HL-60 (cell line): ENCODE measurements at regions not wholly inside any gene's neighbourhood (a gene's known extent, or its start where the extent isn't known, plus 50 kb on each side); places are given as distances from the start of the nearest gene placed in this dataset.

Experiments used
- DNase-seq, 2 experiments: peaks; one replicate each; pipeline ENCODE4 v3.0.0-alpha.2; 2010 to 2020; ENCODE audit warnings: low read depth in 1 of 2, low spot score in 1 of 2
- H3K27ac ChIP-seq: fragments of 250-450 bp; sonication (Bioruptor Pico); replicated peaks from 2 replicates; pipeline ENCODE4 v1.5.1; 2020; ENCODE audit warnings: mild to moderate bottlenecking, moderate library complexity
- H3K27me3 ChIP-seq: fragments of 250-450 bp; sonication (Bioruptor Pico); 2 replicates; pipeline ENCODE4 v1.5.1; 2021; ENCODE audit warnings: mild to moderate bottlenecking, moderate library complexity; ENCODE audit not compliant: insufficient read depth, poor library complexity, severe bottlenecking
- H3K4me3 ChIP-seq: replicated peaks from 2 replicates; pipeline ENCODE4 v1.5.1; 2011; ENCODE audit warnings: mild to moderate bottlenecking, control low read depth, low read length; ENCODE audit not compliant: insufficient read depth
- GABPA ChIP-seq: IDR thresholded peaks from 2 replicates; pipeline ENCODE4 v1.6.1; 2012; ENCODE audit warnings: low read depth
- POLR2AphosphoS5 ChIP-seq: IDR thresholded peaks from 2 replicates; pipeline ENCODE4 v1.6.1; 2012; ENCODE audit warnings: low read depth
- SPI1 ChIP-seq: IDR thresholded peaks from 2 replicates; pipeline ENCODE4 v1.6.1; 2012; ENCODE audit warnings: low read depth, mild to moderate bottlenecking, borderline replicate concordance
- TF ChIP-seq, protein P1 (sequence below): IDR thresholded peaks from one replicate; pipeline ENCODE4 v1.5.1; 2011; ENCODE audit warnings: low read length, control low read depth, inconsistent platforms; ENCODE audit not compliant: insufficient read depth
- TF ChIP-seq, protein P2 (sequence below): IDR thresholded peaks from 2 replicates; pipeline ENCODE4 v1.6.1; 2012; ENCODE audit warnings: low read depth; ENCODE audit not compliant: insufficient replicate concordance

DNA sequence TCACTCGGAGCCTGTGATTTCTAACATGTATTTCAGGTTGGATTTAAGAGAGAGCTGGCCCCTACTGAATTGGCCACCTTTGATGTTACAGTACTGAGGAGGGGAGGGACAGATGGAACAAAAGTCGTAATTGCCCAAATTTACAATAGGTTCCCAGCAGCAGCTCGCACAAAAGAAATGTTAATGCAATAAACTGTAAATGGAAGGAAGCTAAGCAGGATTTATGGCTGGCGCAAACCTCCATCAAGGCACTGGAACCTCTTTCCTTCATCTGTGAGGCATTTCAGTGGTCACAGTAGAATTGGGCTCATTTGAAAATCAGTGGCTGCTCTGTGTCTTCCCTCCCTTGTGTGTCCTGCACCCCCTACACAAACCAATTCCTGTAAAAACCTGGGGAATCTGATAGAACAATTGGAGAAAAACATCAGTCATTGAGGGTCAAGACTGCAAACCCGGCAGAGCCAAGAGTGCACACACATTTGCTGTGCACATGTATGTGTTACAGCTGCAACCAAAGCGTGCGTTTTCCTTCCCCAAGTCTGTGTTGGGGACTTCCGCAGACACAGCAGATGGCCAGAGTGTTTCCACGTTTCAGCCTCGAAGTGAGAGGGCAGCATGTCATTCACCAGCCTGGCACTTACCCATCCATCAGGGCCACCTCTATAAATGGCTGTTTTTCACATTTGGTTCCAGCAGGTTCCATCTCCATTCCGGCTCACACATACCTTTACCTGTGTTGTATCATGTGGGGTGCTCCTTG, 192.8 kb downstream of the TM9SF2 start:
- TF ChIP-seq SPI1, result no peak
- no peak for DNase-seq
- no peaks in the 10 kb centered on the region for H3K27me3 ChIP-seq
- H3K27ac ChIP-seq, result no peak overlapping the region
- no peak overlapping the region for H3K4me3 ChIP-seq

DNA sequence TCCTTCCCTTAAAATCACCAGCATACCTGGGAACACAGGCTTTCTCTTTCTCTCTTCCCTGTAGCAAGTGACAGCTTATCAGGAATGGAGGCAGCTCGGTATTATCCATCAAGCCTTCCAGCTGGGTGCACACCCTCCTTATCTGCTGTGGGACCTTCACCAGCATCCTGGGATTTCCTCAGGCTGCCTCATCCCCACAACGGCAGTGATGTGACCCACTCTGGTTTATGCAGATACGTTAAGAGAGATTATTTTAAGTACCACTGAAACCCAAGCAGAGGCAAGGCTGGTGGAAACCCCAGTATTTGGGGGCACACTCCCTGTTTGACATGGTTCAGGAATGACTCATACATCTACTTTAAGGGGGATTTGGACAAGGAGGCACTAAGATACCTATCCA, 192.1 kb downstream of the TM9SF2 start:
- H3K27me3 ChIP-seq, result no peaks in the 10 kb centered on the region
- no peak overlapping the region for H3K27ac ChIP-seq
- no peak overlapping the region for H3K4me3 ChIP-seq
- no peak for DNase-seq
- TF ChIP-seq SPI1 (no peak), POLR2AphosphoS5 (no peak), GABPA (no peak)
- TF ChIP-seq, protein P1, sequence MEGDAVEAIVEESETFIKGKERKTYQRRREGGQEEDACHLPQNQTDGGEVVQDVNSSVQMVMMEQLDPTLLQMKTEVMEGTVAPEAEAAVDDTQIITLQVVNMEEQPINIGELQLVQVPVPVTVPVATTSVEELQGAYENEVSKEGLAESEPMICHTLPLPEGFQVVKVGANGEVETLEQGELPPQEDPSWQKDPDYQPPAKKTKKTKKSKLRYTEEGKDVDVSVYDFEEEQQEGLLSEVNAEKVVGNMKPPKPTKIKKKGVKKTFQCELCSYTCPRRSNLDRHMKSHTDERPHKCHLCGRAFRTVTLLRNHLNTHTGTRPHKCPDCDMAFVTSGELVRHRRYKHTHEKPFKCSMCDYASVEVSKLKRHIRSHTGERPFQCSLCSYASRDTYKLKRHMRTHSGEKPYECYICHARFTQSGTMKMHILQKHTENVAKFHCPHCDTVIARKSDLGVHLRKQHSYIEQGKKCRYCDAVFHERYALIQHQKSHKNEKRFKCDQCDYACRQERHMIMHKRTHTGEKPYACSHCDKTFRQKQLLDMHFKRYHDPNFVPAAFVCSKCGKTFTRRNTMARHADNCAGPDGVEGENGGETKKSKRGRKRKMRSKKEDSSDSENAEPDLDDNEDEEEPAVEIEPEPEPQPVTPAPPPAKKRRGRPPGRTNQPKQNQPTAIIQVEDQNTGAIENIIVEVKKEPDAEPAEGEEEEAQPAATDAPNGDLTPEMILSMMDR, result no peak
- TF ChIP-seq, protein P2, sequence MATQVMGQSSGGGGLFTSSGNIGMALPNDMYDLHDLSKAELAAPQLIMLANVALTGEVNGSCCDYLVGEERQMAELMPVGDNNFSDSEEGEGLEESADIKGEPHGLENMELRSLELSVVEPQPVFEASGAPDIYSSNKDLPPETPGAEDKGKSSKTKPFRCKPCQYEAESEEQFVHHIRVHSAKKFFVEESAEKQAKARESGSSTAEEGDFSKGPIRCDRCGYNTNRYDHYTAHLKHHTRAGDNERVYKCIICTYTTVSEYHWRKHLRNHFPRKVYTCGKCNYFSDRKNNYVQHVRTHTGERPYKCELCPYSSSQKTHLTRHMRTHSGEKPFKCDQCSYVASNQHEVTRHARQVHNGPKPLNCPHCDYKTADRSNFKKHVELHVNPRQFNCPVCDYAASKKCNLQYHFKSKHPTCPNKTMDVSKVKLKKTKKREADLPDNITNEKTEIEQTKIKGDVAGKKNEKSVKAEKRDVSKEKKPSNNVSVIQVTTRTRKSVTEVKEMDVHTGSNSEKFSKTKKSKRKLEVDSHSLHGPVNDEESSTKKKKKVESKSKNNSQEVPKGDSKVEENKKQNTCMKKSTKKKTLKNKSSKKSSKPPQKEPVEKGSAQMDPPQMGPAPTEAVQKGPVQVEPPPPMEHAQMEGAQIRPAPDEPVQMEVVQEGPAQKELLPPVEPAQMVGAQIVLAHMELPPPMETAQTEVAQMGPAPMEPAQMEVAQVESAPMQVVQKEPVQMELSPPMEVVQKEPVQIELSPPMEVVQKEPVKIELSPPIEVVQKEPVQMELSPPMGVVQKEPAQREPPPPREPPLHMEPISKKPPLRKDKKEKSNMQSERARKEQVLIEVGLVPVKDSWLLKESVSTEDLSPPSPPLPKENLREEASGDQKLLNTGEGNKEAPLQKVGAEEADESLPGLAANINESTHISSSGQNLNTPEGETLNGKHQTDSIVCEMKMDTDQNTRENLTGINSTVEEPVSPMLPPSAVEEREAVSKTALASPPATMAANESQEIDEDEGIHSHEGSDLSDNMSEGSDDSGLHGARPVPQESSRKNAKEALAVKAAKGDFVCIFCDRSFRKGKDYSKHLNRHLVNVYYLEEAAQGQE, result no peak

DNA sequence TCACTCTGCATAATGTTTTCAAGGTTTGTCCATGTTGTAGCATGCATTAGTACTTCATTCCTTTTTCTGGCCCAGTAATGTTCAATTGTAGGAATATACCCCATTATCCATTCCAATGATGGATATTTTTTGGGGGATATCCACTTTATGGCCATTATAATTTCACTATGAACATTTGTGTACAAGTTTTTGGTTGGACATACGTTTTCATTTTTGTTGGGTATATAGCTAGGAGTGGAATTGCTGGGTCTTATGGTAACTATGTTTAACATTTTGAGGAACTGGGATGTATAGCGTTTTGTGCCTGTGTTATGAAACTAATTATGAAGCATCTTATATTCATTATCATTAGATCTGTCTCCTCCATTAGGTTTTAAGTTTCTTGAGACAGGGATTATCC, 191.6 kb downstream of the TM9SF2 start:
- TF ChIP-seq SPI1 (no peak), GABPA (no peak), POLR2AphosphoS5 (no peak)
- TF ChIP-seq, protein P1, result no peak
- TF ChIP-seq, protein P2, result no peak
- Histone ChIP-seq H3K27me3 (no peaks in the 10 kb centered on the region), H3K27ac (no peak overlapping the region), H3K4me3 (no peak overlapping the region)
- no peak for DNase-seq

DNA sequence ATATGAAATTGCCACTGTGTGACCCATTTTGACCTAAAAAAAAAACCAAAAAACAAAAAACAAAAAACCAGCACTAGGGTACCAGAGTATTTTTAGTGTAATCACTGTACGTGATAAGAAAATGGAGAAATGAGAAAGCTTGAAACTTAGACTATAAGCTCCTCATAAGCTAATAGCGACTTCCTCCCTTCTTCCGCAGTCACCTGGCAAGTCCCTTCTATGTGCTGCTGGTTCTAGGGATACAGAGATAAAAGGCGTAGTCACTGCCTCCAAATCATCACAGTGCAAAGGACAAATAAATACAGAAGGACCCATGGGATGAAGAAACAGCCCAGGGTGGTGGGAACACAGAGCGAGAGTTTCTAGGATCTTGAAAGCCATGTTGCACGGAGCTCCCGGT, 190.3 kb downstream of the TM9SF2 start:
- TF ChIP-seq, protein P2, result no peak
- no peak overlapping the region for H3K4me3 ChIP-seq

More for the DNA sequence above, 190.3 kb downstream of the TM9SF2 start:
- DNase-seq, result no peak
- Histone ChIP-seq H3K27me3 (no peaks in the 10 kb centered on the region), H3K27ac (no peak overlapping the region)
